DOHH2 (cell line): ENCODE measurements at regions not wholly inside any gene's neighbourhood (a gene's known extent, or its start where the extent isn't known, plus 50 kb on each side); places are given as distances from the start of the nearest gene placed in this dataset.

Experiments
- H3F3A ChIP-seq: fragments of 200-600 bp; sonication (generic), shearing (Covaris generic); 2 replicates; pipeline ENCODE4 v1.6.0; 2016; ENCODE audit warnings: antibody characterized with exemption, mild to moderate bottlenecking; ENCODE audit not compliant: control insufficient read depth, insufficient read depth
- H3K27ac ChIP-seq: fragments of 200-600 bp; sonication (generic); 2 replicates; pipeline ENCODE4 v1.5.1; 2014; ENCODE audit warnings: low read depth, mild to moderate bottlenecking, low read length, moderate library complexity
- H3K27me3 ChIP-seq: fragments of 200-600 bp; sonication (generic); 2 replicates; pipeline ENCODE4 v1.6.1; 2014; ENCODE audit warnings: mild to moderate bottlenecking, low read length, mixed read lengths; ENCODE audit not compliant: control insufficient read depth
- H3K36me3 ChIP-seq: fragments of 200-600 bp; sonication (generic); 2 replicates; pipeline ENCODE4 v1.6.1; 2014; ENCODE audit warnings: mild to moderate bottlenecking, low read length, moderate library complexity, mixed read lengths; ENCODE audit not compliant: control insufficient read depth
- H3K4me1 ChIP-seq: fragments of 200-600 bp; sonication (generic); 2 replicates; pipeline ENCODE4 v1.6.1; 2014; ENCODE audit warnings: mild to moderate bottlenecking, low read length, mixed read lengths; ENCODE audit not compliant: control insufficient read depth
- H3K4me2 ChIP-seq: fragments of 200-600 bp; sonication (generic); 2 replicates; pipeline ENCODE4 v1.6.0; 2014; ENCODE audit warnings: mild to moderate bottlenecking, low read length, moderate library complexity
- H3K4me3 ChIP-seq: fragments of 200-600 bp; sonication (generic); 2 replicates; pipeline ENCODE4 v1.5.1; 2014; ENCODE audit warnings: mild to moderate bottlenecking, low read length, mixed read lengths
- H3K79me2 ChIP-seq: fragments of 200-600 bp; sonication (generic); 2 replicates; pipeline ENCODE4 v1.6.1; 2014; ENCODE audit warnings: mild to moderate bottlenecking, low read length, mixed read lengths; ENCODE audit not compliant: control insufficient read depth
- H3K9me2 ChIP-seq: fragments of 200-600 bp; sonication (generic); replicated peaks from 2 replicates; pipeline ENCODE4 v1.6.1; 2014; ENCODE audit warnings: mild to moderate bottlenecking, low read length, mixed read lengths; ENCODE audit not compliant: control insufficient read depth
- H3K9me3 ChIP-seq: fragments of 200-600 bp; sonication (generic); 2 replicates; pipeline ENCODE4 v1.6.1; 2014; ENCODE audit warnings: antibody characterized with exemption, low read length, mixed read lengths; ENCODE audit not compliant: control insufficient read depth, insufficient read depth
- H4K20me1 ChIP-seq: fragments of 200-600 bp; sonication (generic); 2 replicates; pipeline ENCODE4 v1.6.0; 2014; ENCODE audit warnings: low read depth, mild to moderate bottlenecking, antibody characterized with exemption, low read length, moderate library complexity; ENCODE audit not compliant: control insufficient read depth, insufficient read depth
- EZH2phosphoT487 ChIP-seq: fragments of 200-600 bp; sonication (generic); IDR thresholded peaks from 2 replicates; pipeline ENCODE4 v1.6.1; 2017; ENCODE audit warnings: borderline replicate concordance, mild to moderate bottlenecking, antibody characterized with exemption, low read length, moderate library complexity, mixed read lengths
- TF ChIP-seq, protein P1 (sequence below): fragments of 200-600 bp; sonication (generic); IDR thresholded peaks from one replicate; pipeline ENCODE4 v1.5.1; 2014; ENCODE audit warnings: antibody characterized with exemption, mild to moderate bottlenecking, low read depth, low read length; ENCODE audit not compliant: poor library complexity, severe bottlenecking

GRCh38 chr7:9978106-9979064, 995.3 kb upstream of the PHF14 start:
- Histone ChIP-seq H4K20me1 (no peaks in the 10 kb centered on the region), H3K4me1 (no peaks in the 10 kb centered on the region), H3K79me2 (no peaks in the 10 kb centered on the region), H3K4me2 (no peak overlapping the region), H3K9me2 (no peaks in the 10 kb centered on the region), H3K36me3 (no peaks in the 10 kb centered on the region), H3K27me3 (no peaks in the 10 kb centered on the region), H3K4me3 (no peak overlapping the region), H3K27ac (no peak overlapping the region), H3K9me3 (no peaks in the 10 kb centered on the region), H3F3A (no peaks in the 10 kb centered on the region)
- TF ChIP-seq EZH2phosphoT487 = no peak
- TF ChIP-seq, protein P1, sequence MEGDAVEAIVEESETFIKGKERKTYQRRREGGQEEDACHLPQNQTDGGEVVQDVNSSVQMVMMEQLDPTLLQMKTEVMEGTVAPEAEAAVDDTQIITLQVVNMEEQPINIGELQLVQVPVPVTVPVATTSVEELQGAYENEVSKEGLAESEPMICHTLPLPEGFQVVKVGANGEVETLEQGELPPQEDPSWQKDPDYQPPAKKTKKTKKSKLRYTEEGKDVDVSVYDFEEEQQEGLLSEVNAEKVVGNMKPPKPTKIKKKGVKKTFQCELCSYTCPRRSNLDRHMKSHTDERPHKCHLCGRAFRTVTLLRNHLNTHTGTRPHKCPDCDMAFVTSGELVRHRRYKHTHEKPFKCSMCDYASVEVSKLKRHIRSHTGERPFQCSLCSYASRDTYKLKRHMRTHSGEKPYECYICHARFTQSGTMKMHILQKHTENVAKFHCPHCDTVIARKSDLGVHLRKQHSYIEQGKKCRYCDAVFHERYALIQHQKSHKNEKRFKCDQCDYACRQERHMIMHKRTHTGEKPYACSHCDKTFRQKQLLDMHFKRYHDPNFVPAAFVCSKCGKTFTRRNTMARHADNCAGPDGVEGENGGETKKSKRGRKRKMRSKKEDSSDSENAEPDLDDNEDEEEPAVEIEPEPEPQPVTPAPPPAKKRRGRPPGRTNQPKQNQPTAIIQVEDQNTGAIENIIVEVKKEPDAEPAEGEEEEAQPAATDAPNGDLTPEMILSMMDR = no peak

DNA sequence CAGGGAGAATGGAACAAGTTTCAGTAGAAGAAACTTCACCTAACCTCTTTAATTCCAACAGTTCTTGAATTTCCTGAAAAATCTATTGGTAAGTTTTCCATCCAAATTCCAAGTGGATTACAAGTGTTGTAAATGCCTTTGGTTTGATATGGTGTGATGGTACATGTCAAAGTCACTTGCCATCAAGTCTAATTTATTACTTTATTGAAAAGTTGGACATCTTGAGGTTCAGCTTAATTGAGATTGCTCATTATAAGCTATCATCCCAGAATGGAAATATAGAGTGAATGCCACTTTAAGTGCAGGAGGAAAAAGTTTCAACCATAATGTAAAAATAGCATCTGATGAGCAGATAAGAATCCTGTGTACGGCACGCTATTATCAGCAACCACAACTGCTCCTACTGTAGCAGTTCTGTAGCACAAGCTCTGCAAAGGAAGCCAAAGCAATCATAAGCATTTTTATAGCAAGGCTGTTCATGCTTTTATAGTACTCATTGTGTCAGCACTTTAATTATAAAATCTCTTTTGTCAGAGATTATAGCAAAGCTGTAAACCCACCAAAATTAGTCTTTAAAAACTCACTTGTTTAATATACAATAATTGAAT, 991.8 kb upstream of the PHF14 start:
- H3K27me3 ChIP-seq = no peaks in the 10 kb centered on the region
- no peaks in the 10 kb centered on the region for H3K79me2 ChIP-seq
- H3K4me1 ChIP-seq = no peaks in the 10 kb centered on the region
- peaks cover 3% of the 10 kb centered on the region; the same call in 1 of the 2 replicates for H3K9me3 ChIP-seq
- no peaks in the 10 kb centered on the region for H4K20me1 ChIP-seq
- no peak overlapping the region for H3K4me2 ChIP-seq
- H3K27ac ChIP-seq = no peak overlapping the region
- no peak overlapping the region for H3K4me3 ChIP-seq
- H3F3A ChIP-seq = no peaks in the 10 kb centered on the region
- no peaks in the 10 kb centered on the region for H3K9me2 ChIP-seq
- TF ChIP-seq, protein P1 = no peak
- no peak for TF ChIP-seq EZH2phosphoT487
- H3K36me3 ChIP-seq = no peaks in the 10 kb centered on the region

DNA sequence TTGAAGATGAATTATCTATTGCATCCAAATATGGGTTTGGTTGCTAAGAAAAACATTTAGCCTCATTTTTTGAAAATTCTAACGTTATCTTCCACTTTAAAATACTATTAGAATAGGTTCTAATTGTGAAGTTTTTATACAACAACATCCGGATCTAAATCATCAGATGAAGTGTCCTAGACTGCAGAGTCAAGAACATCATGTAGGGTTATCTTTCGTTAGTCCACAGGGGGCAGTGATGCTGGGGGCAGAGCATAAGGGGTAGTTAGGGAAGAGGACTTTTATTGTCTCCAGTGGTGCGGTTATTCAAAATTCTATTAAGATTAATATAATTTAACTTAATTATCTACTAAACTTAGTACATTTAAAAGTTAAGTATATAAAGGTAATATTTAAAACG, 990.6 kb upstream of the PHF14 start:
- H4K20me1 ChIP-seq = no peaks in the 10 kb centered on the region
- no peak for TF ChIP-seq EZH2phosphoT487
- TF ChIP-seq, protein P1 = no peak
- no peak overlapping the region for H3K4me2 ChIP-seq
- H3K27ac ChIP-seq = no peak overlapping the region
- peaks cover 4% of the 10 kb centered on the region; the same call in 1 of the 2 replicates for H3K9me3 ChIP-seq
- H3K9me2 ChIP-seq = no peaks in the 10 kb centered on the region
- H3K27me3 ChIP-seq = no peaks in the 10 kb centered on the region
- no peaks in the 10 kb centered on the region for H3K4me1 ChIP-seq
- H3K36me3 ChIP-seq = no peaks in the 10 kb centered on the region
- H3K4me3 ChIP-seq = no peak overlapping the region
- H3K79me2 ChIP-seq = no peaks in the 10 kb centered on the region
- H3F3A ChIP-seq = no peaks in the 10 kb centered on the region
